ENCODE measurements at regions not wholly inside any gene's neighbourhood (a gene's known extent, or its start where the extent isn't known, plus 50 kb on each side); places are given as distances from the start of the nearest gene placed in this dataset.
A peak's percentile ranks its signal among the peaks of the same experiment; 100 is the strongest.
"Not testable (repeated sequence)": the region's sequence is repeated elsewhere in the genome, so short reads cannot be mapped to it uniquely, and the experiment has no call there.

- DNase-seq (ENCODE audit: low read depth), result no peak
Observed at GRCh38 chr1:184820218-184820750, 65.6 kb upstream of the EDEM3 start.

- no peak for DNase-seq (ENCODE audit: low read depth)
Observed at GRCh38 chr1:184818646-184819045, 64.0 kb upstream of the EDEM3 start.

GRCh38 chr1:184817003-184817402, 62.3 kb upstream of the EDEM3 start:
- DNase-seq (ENCODE audit: low read depth), result not testable (repeated sequence)

GRCh38 chr1:184813528-184814089, 59.0 kb upstream of the EDEM3 start:
- DNase-seq (ENCODE audit: low read depth), result no peak

- no peak for DNase-seq (ENCODE audit: low read depth)
Observed at GRCh38 chr1:184811439-184812111, 56.9 kb upstream of the EDEM3 start.

- no peak for DNase-seq (ENCODE audit: low read depth)
Observed at GRCh38 chr1:184810735-184811343, 56.2 kb upstream of the EDEM3 start.

- DNase-seq (ENCODE audit: low read depth), result no peak
Observed at GRCh38 chr1:184806296-184806721, 51.7 kb upstream of the EDEM3 start.

GRCh38 chr1:184805667-184806295, 51.1 kb upstream of the EDEM3 start:
- DNase-seq (ENCODE audit: low read depth), result peak; percentile 70

Data from renal cortical epithelial cell (primary cell).